Renal cortical epithelial cell (primary cell): ENCODE measurements at regions not wholly inside any gene's neighbourhood (a gene's known extent, or its start where the extent isn't known, plus 50 kb on each side); places are given as distances from the start of the nearest gene placed in this dataset.
A peak's percentile ranks its signal among the peaks of the same experiment; 100 is the strongest.
"Not testable (repeated sequence)": the region's sequence is repeated elsewhere in the genome, so short reads cannot be mapped to it uniquely, and the experiment has no call there.

Experiments
- DNase-seq: peaks from one replicate; pipeline ENCODE4 v3.0.0-alpha.2; 2011; ENCODE audit warnings: low read depth

DNA sequence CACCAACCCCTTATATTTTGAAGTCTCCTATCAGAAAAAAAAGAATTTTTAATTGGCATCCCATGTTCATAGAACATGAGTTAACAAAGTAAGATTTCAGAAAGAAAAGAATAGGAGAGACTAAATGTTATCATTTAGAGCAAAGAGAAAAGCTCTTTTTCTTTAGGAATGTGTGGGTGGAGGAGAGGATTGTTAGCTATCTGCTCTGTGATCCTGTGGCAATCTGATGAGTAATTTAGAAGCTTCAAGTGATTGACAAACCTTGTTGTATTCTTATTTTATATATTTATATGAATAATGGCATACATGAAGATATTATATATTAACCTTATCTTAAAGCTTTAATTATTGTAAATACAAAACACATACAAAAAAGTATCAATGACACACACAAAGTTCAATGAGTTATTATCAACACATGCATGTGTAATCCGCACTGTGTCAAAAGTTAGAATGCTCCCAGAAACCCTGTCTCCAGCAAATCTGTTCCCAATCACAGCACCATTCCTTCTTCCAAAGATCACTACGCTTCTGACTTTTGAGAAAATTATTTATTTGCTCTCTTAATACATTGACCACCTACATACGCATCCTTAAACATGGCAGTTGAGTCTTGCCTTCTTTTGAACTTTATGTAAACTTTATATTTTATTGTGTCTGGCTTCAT lies 907.4 kb downstream of the MCTP2 start:
- DNase-seq, result no peak

DNA sequence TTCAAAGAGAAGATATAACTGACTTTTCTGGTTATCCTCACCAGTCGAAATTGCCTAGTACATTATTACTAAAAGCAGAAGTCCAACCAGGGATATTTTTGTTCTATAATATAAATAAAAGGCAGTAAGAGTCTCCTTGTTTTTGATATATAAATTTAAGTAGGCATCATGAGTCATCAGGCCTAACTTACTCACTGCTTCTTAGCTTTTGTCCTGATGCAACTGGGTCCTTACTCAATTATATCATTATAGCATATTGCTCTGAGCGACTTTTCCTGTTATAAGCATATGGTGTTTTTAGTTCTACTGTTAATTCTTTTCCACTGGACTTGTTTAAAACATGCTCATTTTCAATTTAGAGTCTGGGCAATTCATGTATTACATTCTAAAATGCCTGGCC lies 910.1 kb downstream of the MCTP2 start:
- no peak for DNase-seq

DNA sequence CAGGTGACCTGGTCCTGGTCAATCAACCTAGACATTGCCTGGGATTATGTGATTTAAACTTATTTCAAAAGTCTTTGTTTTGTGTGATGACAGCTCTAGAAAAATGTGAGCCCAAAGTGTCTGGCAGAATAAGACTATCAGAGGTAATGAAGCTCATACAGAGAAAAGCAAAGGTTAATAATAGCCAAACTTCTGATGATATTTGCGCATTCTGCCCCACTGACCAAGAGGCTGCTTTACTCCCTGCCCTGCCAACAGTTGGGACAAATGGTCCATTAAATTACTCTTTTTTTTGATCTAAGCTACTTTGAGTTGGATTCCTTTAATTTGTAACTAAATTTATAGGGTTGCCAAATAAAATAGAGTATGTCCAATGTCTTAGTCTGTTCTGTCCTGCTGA lies 911.2 kb downstream of the MCTP2 start:
- peak; percentile 49 for DNase-seq

DNA sequence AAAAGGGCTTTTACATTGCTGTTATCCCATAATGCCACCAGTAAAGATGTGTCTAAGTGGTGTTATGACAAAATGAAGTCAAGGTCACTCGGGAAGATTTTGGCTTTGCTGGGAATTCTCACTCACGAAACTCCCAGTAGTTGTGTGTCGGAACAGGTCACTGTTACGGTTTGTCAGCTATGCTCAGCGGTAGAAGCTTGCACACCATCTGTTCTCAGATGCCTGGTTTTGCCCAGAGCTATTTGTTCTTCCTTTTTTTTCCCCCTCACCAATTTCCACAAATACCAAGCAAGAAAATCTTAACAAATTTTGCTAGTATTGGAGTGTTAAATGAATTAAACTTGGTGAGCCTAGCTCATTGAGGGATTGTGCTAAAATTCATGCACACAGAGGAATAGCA lies 915.1 kb downstream of the MCTP2 start:
- DNase-seq, result no peak

DNA sequence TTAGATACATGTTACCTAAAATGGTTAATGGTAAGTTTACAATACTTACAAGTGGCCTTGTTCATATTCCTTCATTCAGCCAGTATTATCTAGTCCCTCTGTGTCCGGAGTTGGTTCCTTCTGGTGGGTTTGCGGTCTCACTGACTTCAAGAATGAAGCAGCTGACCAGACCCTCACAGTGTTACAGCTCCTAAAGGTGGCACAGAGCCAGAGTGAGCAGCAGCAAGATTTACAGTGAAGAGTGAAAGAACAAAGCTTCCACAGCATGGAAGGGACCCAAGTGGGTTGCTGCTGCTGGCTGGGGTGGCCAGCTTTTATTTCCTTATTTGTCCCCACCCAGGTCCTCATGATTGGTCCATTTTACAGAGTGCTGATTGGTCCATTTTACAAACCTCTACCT lies 916.8 kb downstream of the MCTP2 start:
- DNase-seq, result no peak

DNA sequence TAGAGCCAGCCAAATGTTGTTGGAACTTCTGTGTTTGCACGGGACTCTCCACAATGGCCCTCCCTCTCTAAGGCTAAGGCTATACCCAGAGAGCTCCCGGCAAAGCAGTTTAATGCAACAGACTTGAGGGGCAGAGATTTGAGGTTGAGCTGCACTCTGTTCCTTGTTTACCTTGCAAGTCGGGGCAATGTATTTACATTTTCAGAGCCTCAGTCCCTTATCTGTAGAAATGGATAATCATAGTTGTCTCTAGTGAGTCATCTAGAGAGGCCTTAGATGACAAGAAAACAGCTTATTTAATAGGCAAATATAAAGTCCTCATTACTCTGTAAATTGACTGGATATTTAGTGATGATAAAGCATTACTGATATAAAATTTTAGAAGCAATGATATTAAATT lies 917.7 kb downstream of the MCTP2 start:
- no peak for DNase-seq

DNA sequence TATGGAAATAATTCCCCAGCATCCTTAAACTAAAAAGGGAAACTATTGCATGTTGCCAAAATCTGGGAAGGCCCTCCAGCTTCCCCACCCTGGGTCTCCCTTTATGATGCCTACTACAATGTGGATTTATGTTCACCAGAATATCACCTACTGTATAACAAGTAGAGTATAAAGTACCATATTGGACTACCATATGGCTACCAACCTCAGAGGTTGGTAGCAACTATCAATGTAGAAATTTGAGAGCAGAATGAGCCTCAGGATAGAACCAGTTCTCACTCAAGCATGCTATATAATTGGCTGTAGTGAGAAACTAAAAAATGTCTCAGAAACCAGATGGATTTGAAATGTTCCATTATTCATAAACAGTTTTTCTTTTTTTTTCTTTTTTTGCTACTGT lies 918.4 kb downstream of the MCTP2 start:
- DNase-seq, result no peak

DNA sequence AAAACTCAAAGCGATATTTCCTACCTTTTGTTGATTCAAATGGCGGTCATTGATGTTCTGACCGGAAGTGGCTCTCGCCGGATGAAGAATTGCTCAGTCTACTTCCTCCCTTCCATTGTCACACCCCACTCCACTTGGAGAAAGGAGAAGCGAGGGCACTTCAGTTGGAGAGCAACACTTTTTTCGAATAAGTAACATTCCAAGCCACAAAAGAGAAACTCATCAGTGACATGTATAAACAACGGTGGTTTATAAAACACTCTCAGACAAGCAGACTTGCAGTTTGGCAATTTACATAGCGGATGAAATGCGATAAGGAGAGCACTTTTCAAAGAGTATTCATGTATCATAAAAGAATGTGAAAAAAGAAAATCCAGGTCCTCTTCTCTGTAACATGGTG lies 919.1 kb downstream of the MCTP2 start:
- DNase-seq, result no peak

DNA sequence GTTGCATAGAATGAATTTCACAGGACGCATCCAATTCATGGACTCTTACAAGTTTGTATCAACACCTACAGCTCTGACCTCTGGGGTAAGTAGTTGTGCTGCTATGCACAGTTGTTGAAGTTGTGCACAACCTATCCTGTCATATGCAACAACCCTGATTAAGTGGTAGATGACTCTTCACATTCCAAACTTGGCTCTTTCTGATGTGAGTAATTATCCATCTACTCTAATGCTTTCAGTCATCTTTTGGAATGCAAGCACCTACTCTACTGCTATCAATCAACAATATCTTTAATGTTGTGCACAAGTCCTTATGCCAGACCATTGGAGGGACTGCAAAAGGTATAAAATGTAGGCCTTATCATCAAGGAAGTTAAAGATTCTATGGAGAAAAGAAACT lies 921.4 kb downstream of the MCTP2 start:
- DNase-seq, result no peak

DNA sequence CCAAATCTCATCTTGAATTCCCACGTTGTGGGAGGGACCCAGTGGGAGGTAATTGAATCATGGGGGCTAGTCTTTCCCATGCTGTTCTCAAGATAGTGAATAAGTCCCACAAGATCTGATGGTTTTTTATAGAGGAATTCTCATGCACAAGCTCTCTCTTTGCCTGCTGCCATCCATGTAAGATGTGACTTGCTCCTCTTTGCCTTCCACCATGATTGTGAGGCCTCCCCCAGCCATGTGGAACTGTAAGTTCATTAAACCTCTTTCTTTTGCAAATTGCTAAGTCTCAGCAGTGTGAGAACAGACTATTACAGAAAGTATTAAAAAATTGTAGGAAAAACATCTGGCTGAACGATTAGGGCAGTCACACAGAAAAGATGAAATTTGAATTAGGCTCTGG lies 921.8 kb downstream of the MCTP2 start:
- not testable (repeated sequence) for DNase-seq

DNA sequence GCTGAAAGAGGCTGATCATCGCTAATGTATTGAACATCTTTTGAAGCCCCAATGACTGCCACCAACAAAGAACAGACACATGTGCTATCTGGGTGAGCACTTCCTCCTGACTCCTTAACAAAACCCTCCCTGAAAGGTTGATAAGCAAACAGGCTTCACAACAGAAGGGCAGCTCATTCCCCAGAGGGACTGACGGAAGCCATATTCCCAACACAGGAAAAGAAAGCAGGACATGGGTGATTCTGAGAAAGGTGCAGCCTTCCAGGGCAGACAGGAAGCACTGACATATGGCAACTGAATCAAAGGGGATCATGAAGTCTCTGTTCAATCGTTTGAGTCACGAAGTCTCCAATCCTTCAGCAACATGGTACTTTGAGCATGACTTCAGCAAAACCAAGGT lies 929.0 kb downstream of the MCTP2 start:
- DNase-seq, result no peak

DNA sequence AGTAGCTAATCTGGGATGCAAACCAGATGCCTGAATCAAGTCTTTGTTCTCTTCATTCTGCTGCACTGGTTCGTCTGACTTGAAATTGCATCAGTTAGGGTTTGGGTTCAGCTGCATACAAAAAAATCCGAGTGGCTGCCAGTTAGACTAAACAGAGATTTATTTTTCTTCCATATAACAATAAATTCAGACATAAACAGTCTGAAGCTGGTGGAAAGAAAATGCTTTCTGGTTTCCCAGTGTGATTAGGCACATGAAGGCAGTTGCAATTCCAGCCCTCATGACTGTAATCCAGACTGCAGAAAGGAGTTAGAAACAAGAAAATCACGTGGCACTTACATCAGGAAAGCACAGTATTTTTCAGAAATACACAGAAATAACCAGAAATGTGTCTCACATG lies 930.7 kb downstream of the MCTP2 start:
- no peak for DNase-seq

DNA sequence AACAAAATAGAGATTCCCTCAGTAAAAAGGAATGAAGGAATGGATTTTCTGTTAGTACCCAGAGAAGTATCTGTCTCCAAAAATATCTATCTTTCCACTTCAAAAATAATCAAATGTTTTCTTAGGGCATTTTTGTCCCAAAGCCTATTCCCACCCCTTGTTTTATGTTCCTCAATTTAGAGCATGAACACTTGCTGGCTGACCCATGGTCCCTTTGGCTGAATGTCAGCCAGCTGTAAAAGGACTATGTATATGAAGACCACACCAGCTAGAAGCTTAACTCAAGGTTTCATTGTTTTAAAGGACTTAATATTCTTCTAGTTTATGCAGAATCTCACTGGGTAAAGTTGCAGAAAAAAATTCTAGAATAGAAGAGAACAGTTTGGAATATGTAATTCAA lies 931.2 kb downstream of the MCTP2 start:
- DNase-seq, result no peak

DNA sequence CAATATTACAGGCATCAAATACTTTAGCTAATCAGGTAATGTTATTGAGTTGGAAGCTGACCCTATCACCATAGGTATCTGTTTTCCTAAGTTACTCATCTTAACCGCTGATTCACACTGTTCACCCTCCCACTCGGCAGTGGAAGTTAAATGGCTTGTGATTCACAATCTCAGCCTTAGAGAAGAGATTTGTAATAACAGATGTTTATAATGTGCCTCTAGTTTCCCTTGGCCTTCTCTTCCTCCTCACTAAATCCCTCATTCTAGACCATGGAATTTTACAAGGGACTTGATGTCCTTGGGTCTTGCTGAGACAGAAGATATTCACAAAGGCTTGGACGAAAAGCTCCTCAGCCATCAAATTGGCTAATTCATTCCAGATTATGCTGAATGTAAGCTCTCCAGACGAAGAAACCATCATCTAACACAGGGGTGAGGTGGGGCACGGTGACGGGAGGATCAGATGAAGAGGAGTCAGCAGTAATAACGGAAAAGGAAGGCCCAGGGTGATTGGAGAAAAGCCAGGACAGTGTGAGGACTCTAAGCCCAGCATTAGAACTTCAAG lies 931.7 kb downstream of the MCTP2 start:
- peak; percentile 70 for DNase-seq

DNA sequence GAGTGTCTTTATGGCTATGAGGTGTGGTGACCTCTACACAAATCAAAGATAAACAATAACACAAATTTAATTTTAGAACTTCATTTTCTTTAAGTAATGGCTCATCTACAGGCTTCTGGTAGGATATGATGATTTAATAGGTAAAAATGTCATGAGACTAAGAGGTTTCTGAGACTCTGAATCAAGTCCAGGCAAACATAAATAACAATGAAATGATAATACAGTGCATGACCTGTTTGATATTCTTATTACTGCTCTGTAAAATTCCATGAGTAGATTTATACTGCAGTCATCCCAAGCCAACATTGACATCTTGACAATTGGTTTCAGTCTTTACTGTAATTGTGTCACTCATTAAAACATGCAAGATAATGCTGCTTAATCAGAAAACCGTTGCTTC lies 936.8 kb downstream of the MCTP2 start:
- no peak for DNase-seq

DNA sequence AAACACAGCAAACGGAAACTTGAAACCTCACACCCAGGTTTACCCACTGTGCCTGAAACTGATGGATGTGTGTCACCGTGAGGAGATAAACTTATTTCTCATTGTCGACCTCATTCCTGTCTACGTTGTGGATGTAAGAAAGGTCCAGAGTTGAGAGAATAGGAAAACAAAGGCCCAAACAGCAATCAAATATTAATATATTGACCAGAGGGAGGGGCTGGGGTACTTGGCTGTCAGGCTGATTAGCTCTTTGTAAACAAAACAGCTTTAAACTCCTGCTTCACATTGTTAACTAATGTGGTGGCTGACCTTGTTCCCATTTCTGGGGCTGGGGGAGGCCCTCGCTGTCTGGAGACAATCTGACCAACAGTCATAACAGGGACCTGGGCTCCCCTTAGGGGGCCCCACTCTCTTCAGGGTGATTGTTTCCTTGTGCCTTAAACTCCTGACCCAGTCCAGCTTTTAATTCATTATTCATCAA lies 937.6 kb downstream of the MCTP2 start:
- no peak for DNase-seq

DNA sequence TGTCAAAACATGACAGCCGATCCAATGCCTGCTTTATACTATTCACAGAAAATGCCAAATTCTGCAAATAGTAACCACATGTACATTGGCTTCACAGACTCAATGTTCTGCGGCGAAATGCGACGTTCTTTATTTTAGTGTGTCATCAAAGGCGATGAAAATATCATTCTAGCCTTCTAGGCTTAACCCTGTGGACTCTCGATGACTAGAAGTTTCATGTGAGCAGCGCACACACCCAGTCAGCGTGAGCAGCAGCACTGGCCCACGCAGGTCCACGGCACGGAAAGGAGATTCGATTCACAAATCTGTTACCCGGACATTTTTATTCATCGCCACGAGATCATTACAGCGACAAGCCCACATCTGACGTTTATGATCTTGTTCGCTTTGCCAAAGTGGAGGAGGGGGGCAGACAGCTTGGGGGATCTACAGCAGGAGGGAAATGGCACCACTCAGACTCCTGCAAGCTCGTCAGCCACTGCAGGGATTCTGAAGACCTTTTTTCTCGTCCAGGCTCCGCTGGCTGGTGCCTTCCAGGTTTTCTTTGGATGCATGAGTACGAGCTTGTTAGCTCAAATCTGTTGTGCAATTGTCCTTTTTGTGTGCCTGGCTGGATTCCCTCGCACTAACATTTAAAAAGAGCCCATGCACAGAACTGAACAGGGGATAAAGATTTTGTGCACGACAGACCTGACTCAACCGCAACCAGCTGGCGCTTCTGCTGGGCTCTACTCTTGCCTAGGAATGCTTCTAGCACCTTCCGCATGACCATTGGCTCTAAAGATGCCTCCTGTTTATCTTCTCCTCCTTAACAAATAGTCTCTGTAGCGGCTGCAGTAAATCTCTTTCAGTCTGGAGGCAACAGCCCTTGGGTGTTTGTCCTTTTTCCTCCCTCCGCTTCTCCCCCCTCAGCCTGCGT lies 938.4 kb downstream of the MCTP2 start:
- no peak for DNase-seq

DNA sequence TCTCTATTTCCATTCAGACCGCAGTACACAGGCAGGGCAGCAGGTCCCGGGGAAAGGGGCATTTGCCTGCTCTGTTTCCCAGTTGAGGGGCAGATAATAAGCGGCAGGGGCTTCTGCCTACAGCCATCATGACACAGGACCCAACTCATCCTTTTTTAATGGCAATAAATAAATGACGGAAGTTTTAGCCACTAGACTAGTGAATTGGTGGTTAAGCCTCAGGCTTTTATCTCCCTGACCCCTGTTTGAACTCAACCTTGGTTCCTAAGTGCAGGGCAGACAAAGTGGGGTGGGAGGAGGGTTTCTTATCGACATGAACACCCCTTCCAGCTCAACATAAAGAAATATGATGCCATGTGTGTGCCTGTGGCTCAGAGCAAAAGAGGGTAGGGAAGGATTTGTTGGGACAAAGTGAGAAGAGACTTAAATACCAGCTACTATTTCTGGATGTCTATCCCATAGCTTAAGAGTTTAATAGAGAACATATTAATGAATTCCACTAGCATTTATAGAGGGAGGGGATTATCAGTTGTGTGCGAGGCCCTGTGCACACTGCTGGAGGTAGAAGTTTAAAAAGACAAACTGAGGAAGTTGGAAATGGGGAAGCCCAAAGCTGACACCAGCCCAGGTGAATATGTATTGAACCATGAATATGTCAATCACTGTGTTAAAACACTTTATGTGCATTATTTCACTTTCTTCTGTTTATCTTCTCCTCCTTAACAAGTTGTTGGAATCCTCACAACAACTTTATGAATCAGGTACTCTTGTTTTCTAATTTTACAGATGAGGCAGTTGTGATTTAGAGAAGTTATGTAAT lies 939.4 kb downstream of the MCTP2 start:
- DNase-seq, result no peak

DNA sequence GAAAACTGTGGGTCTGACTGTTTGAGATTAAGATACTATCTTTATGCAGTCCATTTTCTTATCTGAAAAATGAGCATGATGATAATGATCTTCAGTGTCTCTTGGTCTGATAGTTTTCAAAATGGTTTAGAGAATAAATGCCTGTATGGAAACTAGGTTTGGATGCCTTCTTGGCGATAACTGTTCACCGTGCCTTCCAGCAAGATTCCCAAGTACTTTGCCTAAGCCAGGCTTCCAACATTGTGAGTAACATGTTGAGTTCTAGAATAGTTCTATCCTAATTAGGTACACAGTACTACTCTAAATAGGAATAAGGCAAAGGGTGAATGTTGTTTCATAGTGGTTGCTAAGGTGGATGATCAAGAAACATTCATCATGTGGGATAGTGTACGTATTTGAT lies 940.2 kb downstream of the MCTP2 start:
- DNase-seq, result no peak

DNA sequence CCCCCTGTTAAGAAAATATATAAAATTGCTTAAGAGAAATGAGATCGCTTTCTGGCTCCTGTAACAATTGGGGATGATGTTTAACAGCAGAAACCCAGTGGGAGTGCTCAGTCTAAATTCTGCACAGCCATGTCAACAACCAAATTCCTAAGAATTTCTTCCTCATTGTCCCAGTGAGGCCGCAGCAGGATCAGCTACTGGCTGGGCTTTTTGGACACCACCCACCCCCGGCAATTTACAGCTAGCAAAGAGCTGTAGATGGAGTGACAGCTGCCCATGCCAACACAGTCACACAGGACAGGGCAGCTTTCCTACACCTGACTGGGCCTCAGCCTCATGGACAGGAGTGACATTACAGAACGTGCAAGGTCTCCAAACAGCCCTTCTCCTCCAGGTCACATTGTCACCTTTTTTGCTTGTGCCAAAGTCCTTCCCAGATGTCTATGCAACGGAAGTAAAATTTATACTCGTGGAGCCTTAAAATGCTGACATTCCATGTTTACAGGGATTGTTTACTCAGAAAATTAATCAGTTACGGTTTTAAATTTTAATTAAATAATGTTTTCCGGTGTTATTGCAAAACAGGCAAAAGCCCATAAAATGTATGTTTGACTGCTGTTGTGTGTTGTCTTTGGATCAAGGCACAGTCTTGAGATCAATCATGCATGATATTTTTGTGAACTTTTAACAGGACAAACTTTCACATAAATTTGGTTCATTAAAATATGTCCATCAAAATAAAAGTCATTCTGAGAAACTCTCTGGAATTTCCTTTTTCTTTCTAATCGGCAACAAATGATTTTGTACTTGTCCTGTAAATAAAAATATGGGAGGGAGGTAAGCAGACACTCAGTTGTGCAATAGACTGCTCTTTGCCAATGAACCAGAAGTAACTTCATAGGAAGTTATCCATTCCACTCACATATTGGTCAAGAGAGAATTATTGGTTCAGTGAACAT lies 943.2 kb downstream of the MCTP2 start:
- DNase-seq, result peak; percentile 81
